GM21367 (cell line): ENCODE measurements at regions not wholly inside any gene's neighbourhood (a gene's known extent, or its start where the extent isn't known, plus 50 kb on each side); places are given as distances from the start of the nearest gene placed in this dataset.
A peak's percentile ranks its signal among the peaks of the same experiment; 100 is the strongest.
"Not testable (repeated sequence)": the region's sequence is repeated elsewhere in the genome, so short reads cannot be mapped to it uniquely, and the experiment has no call there.

Source experiments
- ATAC-seq: cut with Tn5 transposase; IDR thresholded peaks from one replicate; pipeline ENCODE4 v1.9.1; 2021; ENCODE audit not compliant: unreplicated experiment

- ATAC-seq, result not testable (repeated sequence)
Observed at GRCh38 chr9:42370172-42370571, 186.7 kb downstream of the SPATA31A6 start.

- ATAC-seq, result not testable (repeated sequence)
Observed at GRCh38 chr9:42371417-42371816, 188.0 kb downstream of the SPATA31A6 start.

- not testable (repeated sequence) for ATAC-seq
Observed at GRCh38 chr9:42377530-42378417, 194.3 kb downstream of the SPATA31A6 start.

DNA sequence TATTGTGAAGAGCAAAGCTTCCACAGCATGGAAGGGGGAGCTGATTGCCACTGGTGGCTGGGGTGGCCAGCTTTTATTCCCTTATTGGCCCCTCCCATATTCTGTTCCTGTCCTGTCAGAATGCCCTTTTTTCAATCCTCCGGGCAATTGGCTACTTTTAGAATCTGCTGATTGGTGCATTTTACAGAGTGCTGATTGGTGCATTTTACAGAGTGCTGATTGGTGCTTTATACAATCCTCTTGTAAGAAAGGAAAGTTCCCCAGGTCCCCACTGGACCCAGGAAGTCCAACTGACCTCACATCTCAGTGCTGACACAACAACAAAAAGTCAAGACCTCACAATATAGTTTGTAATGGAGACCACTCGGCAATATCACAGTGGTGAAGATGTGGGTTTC is 195.0 kb downstream of the SPATA31A6 start:
- no peak for ATAC-seq

- ATAC-seq, result not testable (repeated sequence)
Observed at GRCh38 chr9:42379602-42380001, 196.1 kb downstream of the SPATA31A6 start.

DNA sequence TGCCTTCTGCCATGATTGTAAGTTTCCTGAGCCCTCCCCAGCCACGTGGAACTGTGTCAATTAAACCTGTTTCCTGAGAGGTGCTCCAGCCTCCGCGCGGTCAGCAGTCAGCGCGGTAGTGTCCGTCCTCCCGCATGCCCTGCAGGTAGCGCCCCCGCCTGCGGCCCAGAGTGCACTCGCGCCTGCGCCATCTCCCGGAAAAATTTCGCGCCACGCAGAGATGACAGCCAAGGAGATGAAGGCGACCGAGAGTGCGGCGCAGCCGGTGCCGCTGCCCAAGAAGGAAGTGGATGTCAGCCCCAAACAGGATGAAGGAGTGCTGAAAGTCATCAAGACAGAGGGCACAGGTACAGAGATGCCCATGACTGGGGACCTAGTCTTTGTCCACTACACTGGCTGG is 201.1 kb downstream of the SPATA31A6 start:
- ATAC-seq, result not testable (repeated sequence)

DNA sequence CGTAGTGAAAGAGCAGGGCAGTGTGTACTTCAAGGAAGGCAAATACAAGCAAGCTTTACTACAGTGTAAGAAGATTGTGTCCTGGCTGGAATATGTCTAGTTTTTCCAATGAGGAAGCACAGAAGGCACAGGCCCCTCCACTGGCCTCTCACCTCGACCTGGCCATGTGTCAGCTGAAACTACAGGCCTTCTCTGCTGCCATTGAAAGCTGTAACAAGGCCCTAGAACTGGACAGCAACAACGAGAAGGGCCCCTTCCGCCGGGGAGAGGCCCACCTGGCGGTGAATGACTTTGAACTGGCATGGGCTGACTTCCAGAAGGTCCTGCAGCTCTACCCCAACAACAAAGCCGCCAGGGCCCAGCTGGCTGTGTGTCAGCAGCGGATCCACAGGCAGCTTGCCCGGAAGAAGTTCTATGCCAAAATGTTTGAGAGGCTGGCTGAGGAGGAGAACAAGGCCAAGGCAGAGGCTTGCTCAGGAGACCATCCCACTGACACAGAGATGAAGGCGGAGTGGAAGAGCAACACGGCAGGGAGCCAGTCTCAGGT is 202.2 kb downstream of the SPATA31A6 start:
- not testable (repeated sequence) for ATAC-seq

- no peak for ATAC-seq
Observed at GRCh38 chr9:42386477-42386876, 203.0 kb downstream of the SPATA31A6 start.

- no peak for ATAC-seq
Observed at GRCh38 chr9:42388146-42388690, 204.8 kb downstream of the SPATA31A6 start.

GRCh38 chr9:42388846-42389245 is 205.4 kb downstream of the SPATA31A6 start:
- ATAC-seq, result no peak

DNA sequence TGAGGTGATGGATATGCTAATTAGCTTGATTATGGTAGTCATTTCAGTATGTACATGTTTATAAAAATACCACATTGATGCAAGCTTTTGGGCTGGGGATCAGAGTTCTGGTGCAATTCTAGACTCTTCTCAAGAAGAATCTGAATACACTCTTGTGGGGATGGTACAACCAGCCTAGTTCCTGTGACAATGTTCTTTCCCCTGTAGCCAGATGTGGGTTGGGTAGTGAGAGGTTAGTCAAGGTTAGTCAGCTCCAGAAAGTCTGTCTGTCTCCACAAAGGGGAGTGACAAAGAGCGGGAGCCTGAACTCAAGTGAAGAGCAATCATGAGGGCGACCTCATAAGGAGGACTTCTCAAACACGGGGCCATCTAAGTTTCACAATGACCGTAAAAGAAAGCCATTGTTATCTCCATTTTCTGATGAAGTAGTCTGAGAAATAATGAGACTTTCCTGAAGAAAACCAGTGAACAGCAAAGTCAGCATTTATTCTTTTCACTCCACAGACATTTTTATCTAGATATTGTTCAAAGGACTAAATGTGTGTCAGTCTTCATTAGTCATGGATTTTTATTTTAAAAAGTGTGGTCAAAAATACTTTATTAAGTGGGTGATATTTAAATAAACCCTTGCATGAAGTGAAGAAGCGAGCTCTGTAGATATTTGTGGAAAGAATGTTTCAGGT is 209.5 kb downstream of the SPATA31A6 start:
- not testable (repeated sequence) for ATAC-seq

- no peak for ATAC-seq
Observed at GRCh38 chr9:42396318-42396717, 212.9 kb downstream of the SPATA31A6 start.

- ATAC-seq, result not testable (repeated sequence)
Observed at GRCh38 chr9:42397336-42397735, 213.9 kb downstream of the SPATA31A6 start.

- not testable (repeated sequence) for ATAC-seq
Observed at GRCh38 chr9:42402919-42403318, 219.5 kb downstream of the SPATA31A6 start.

DNA sequence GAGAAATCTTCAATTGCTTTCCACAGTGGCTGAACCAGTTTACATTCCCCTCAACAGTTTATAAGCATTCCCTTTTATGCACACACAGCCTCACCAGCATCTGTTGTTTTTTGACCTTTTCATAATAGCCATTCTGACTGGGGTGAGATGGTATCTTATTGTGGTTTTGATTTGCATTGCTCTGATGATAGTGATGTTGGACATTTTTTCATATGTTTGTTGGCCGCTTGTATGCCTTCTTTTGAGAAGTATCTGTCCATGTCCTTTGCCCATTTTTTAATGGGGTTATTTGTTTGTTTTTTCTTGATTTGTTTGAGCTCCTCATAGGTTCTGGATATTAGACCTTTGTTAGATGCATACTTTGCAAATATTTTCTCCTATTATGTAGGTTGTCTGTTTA is 226.1 kb downstream of the SPATA31A6 start:
- ATAC-seq, result not testable (repeated sequence)

GRCh38 chr9:42412354-42412753 is 228.9 kb downstream of the SPATA31A6 start:
- ATAC-seq, result not testable (repeated sequence)

GRCh38 chr9:42414865-42415264 is 231.4 kb downstream of the SPATA31A6 start:
- ATAC-seq, result not testable (repeated sequence)

- ATAC-seq, result not testable (repeated sequence)
Observed at GRCh38 chr9:42419652-42420051, 236.2 kb downstream of the SPATA31A6 start.

- ATAC-seq, result peak; percentile 78
Observed at GRCh38 chr9:42420324-42420723, 236.9 kb downstream of the SPATA31A6 start.

- not testable (repeated sequence) for ATAC-seq
Observed at GRCh38 chr9:42421630-42422029, 238.2 kb downstream of the SPATA31A6 start.
